HepG2 (cell line): ENCODE measurements at regions not wholly inside any gene's neighbourhood (a gene's known extent, or its start where the extent isn't known, plus 50 kb on each side); places are given as distances from the start of the nearest gene placed in this dataset.

ENCODE experiments used
- ATAC-seq: fragments of 200-7000 bp; cut with Tn5 transposase; 3 replicates; pipeline ENCODE4 v1.9.1; 2020; ENCODE audit warnings: mild to moderate bottlenecking, moderate library complexity
- BruUV-seq: library from RNA; stranded (reverse); fragments of 400-500 nt; replicated peaks from 2 replicates; lab custom pipeline; 2021; lab: Mats Ljungman, UMichigan
- CTCF ChIA-PET: fragments of 300-600 bp; formaldehyde crosslinking; extraction: SDS; loops from one replicate; lab custom pipeline; 2021; ENCODE audit warnings: low total read pairs, inconsistent platforms, low intra/inter-chr PET ratio; lab: Yijun Ruan, JAX
- POLR2A ChIA-PET: fragments of 350-600 bp; sonication (Branson Sonifier 250); formaldehyde crosslinking; loops from one replicate; lab custom pipeline; 2020; ENCODE audit warnings: antibody characterized with exemption, inconsistent platforms; lab: Yijun Ruan, JAX
- DNase-seq: peaks from one replicate; pipeline ENCODE4 v3.0.0-alpha.2; 2015; ENCODE audit warnings: low spot score
- FAIRE-seq: peaks from 3 replicates; lab custom pipeline; 2011; peaks lifted over from hg19 to GRCh38; lab: Jason Lieb, UNC
- H2AFZ ChIP-seq: one replicate; pipeline ENCODE4 v1.6.1; 2011; ENCODE audit warnings: low read length, inconsistent platforms
- H3K27ac ChIP-seq: fragments of 300-600 bp; 3 replicates; pipeline ENCODE4 v1.8.0; 2011; ENCODE audit warnings: mixed run types, mild to moderate bottlenecking, mixed read lengths, low read length, inconsistent platforms; ENCODE audit not compliant: insufficient read depth; ENCODE audit errors: extremely low read length
- H3K27me3 ChIP-seq, 2 experiments: fragments of 200-600 bp in 1 of 2; 2 replicates in 1 of 2; 3 replicates in 1 of 2; pipeline versions ENCODE4 v1.6.0 to v1.8.0; 2011; ENCODE audit warnings: low read length in 2 of 2, mild to moderate bottlenecking in 2 of 2, moderate library complexity in 2 of 2, inconsistent platforms in 1 of 2; ENCODE audit not compliant: insufficient read depth in 2 of 2, control insufficient read depth in 1 of 2
- H3K36me3 ChIP-seq, 2 experiments: fragments of 200-600 bp in 1 of 2; replicated peaks in 1 of 2; 2 replicates in 1 of 2; 3 replicates in 1 of 2; pipeline versions ENCODE4 v1.5.1 to v1.8.0; 2011; ENCODE audit warnings: low read length in 2 of 2, inconsistent platforms in 1 of 2; ENCODE audit not compliant: insufficient read depth in 2 of 2, control insufficient read depth in 1 of 2
- H3K4me1 ChIP-seq: 2 replicates; pipeline ENCODE4 v1.5.1; 2012; ENCODE audit warnings: low read length, inconsistent platforms; ENCODE audit not compliant: insufficient read depth
- H3K4me2 ChIP-seq: 2 replicates; pipeline ENCODE4 v1.6.0; 2011; ENCODE audit warnings: low read depth, low read length, inconsistent platforms
- H3K4me3 ChIP-seq, 3 experiments: fragments of 200-600 bp in 1 of 3; sonication (generic), shearing (Covaris generic) in 1 of 3; replicated peaks in 1 of 3; 2 replicates each; pipeline ENCODE4 v1.5.1; 2011 to 2016; ENCODE audit warnings: low read length in 3 of 3, inconsistent platforms in 2 of 3, low read depth in 2 of 3, mild to moderate bottlenecking in 2 of 3, control low read depth in 1 of 3, mixed read lengths in 1 of 3; ENCODE audit not compliant: insufficient read depth in 1 of 3
- H3K79me2 ChIP-seq: one replicate; pipeline ENCODE4 v1.6.1; 2011; ENCODE audit warnings: low read length, inconsistent platforms; ENCODE audit not compliant: insufficient read depth
- H3K9ac ChIP-seq: 2 replicates; pipeline ENCODE4 v1.6.0; 2011; ENCODE audit warnings: mild to moderate bottlenecking, low read depth, low read length, inconsistent platforms; ENCODE audit not compliant: insufficient read depth
- H3K9me3 ChIP-seq: 2 replicates; pipeline ENCODE4 v1.5.1; 2012; ENCODE audit warnings: mild to moderate bottlenecking, low read length
- H4K20me1 ChIP-seq: 2 replicates; pipeline ENCODE4 v1.6.0; 2011; ENCODE audit warnings: inconsistent platforms, mild to moderate bottlenecking, low read length, moderate library complexity; ENCODE audit not compliant: insufficient read depth
- EEA1 ChIP-seq: sonication (generic); formaldehyde crosslinking; IDR thresholded peaks from 2 replicates; pipeline ENCODE4 v1.5.1; 2020; ENCODE audit warnings: mild to moderate bottlenecking, missing genetic modification reagents, borderline replicate concordance
- GTF2F1 ChIP-seq: fragments of 150-350 bp; IDR thresholded peaks from 2 replicates; pipeline ENCODE4 v1.6.1; 2014; ENCODE audit warnings: low read length
- MTA3 ChIP-seq: sonication (generic); formaldehyde crosslinking; IDR thresholded peaks from 2 replicates; pipeline ENCODE4 v1.4.0; 2020; ENCODE audit warnings: missing genetic modification reagents
- MXD1 ChIP-seq: sonication (generic); formaldehyde crosslinking; IDR thresholded peaks from 2 replicates; pipeline ENCODE4 v1.4.0; 2020; ENCODE audit warnings: mild to moderate bottlenecking, missing genetic modification reagents
- ZNF18 ChIP-seq: sonication (generic); formaldehyde crosslinking; IDR thresholded peaks from 2 replicates; pipeline ENCODE4 v1.8.0; 2022; ENCODE audit warnings: mild to moderate bottlenecking, missing genetic modification reagents; ENCODE audit not compliant: insufficient replicate concordance
- ZNF33A ChIP-seq: sonication (generic); formaldehyde crosslinking; IDR thresholded peaks from 2 replicates; pipeline ENCODE4 v1.5.1; 2020; ENCODE audit warnings: missing genetic modification reagents, mild to moderate bottlenecking, moderate library complexity, borderline replicate concordance
- ZNF598 ChIP-seq: sonication (generic); formaldehyde crosslinking; IDR thresholded peaks from 2 replicates; pipeline ENCODE4 v1.5.1; 2020; ENCODE audit warnings: mild to moderate bottlenecking, missing genetic modification reagents, borderline replicate concordance
- WGBS: methylation state at CpG from one replicate; pipeline ENCODE4 v1.1.6; 2017; ENCODE audit warnings: low lambda C conversion rate; 5-methylcytosine and 5-hydroxymethylcytosine counted together
- in situ Hi-C: cut with HindIII; loops from 2 replicates; pipeline ENCODE4 v1.10.0; 2017; ENCODE audit warnings: low pct_unique_long_range_greater_than_20kb; ENCODE audit not compliant: extremely low pct_ligation_motif_present
- intact Hi-C: fragments of 100-400 bp; cut with micrococcal nuclease; formaldehyde crosslinking; loops from one replicate; pipeline ENCODE4 v1.10.0; 2022; ENCODE audit not compliant: unreplicated experiment
- TF ChIP-seq, protein P1 (sequence below): sonication (generic); formaldehyde crosslinking; IDR thresholded peaks from 2 replicates; pipeline ENCODE4 v1.4.0; 2020; ENCODE audit warnings: missing genetic modification reagents
- TF ChIP-seq, protein P2 (sequence below): sonication (generic); formaldehyde crosslinking; IDR thresholded peaks from 2 replicates; pipeline ENCODE4 v1.4.0; 2020; ENCODE audit warnings: mild to moderate bottlenecking, missing genetic modification reagents

GRCh38 chrX:968148-968965 is 244.1 kb downstream of the CRLF2 start (continued):
- TF ChIP-seq, protein P1, sequence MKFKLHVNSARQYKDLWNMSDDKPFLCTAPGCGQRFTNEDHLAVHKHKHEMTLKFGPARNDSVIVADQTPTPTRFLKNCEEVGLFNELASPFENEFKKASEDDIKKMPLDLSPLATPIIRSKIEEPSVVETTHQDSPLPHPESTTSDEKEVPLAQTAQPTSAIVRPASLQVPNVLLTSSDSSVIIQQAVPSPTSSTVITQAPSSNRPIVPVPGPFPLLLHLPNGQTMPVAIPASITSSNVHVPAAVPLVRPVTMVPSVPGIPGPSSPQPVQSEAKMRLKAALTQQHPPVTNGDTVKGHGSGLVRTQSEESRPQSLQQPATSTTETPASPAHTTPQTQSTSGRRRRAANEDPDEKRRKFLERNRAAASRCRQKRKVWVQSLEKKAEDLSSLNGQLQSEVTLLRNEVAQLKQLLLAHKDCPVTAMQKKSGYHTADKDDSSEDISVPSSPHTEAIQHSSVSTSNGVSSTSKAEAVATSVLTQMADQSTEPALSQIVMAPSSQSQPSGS (CRISPR knock-in tag): no peak
- TF ChIP-seq ZNF18: no peak
- no peak for TF ChIP-seq ZNF33A (CRISPR knock-in tag)
- TF ChIP-seq MTA3: no peak
- no peak for TF ChIP-seq MXD1 (CRISPR knock-in tag)
- TF ChIP-seq ZNF598 (CRISPR knock-in tag): no peak
- no peak for TF ChIP-seq GTF2F1
- TF ChIP-seq, all 625 proteins: peak for 0

- Histone ChIP-seq H3K4me2 (no peak overlapping the region), H3K9me3 (no peaks in the 10 kb centered on the region), H3K4me1 (no peaks in the 10 kb centered on the region), H3K4me3 (no peak overlapping the region), H3K9ac (no peak overlapping the region), H3K79me2 (no peaks in the 10 kb centered on the region), H3K36me3 (no peaks in the 10 kb centered on the region), H3K27ac (no peak overlapping the region), H2AFZ (no peak overlapping the region), H4K20me1 (no peaks in the 10 kb centered on the region), H3K27me3 (peaks cover 2 to 13% of the 10 kb centered on the region in 2 experiments; a peak in 2 of 5 replicates)
- DNase-seq: no peak
- intact Hi-C loops: no loop called here
- 24% methylated on average over 18 of the region's 19 CpGs for WGBS
- ChIA-PET POLR2A (no interaction called here), CTCF (no interaction called here)
- FAIRE-seq: no peak
- no TSS peak for BruUV-seq
- in situ Hi-C loops: no loop called here
- ATAC-seq: no peak
- TF ChIP-seq, protein P2, sequence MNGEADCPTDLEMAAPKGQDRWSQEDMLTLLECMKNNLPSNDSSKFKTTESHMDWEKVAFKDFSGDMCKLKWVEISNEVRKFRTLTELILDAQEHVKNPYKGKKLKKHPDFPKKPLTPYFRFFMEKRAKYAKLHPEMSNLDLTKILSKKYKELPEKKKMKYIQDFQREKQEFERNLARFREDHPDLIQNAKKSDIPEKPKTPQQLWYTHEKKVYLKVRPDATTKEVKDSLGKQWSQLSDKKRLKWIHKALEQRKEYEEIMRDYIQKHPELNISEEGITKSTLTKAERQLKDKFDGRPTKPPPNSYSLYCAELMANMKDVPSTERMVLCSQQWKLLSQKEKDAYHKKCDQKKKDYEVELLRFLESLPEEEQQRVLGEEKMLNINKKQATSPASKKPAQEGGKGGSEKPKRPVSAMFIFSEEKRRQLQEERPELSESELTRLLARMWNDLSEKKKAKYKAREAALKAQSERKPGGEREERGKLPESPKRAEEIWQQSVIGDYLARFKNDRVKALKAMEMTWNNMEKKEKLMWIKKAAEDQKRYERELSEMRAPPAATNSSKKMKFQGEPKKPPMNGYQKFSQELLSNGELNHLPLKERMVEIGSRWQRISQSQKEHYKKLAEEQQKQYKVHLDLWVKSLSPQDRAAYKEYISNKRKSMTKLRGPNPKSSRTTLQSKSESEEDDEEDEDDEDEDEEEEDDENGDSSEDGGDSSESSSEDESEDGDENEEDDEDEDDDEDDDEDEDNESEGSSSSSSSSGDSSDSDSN (CRISPR knock-in tag): no peak
- no peak for TF ChIP-seq EEA1 (CRISPR knock-in tag)
Measured at GRCh38 chrX:966396-967070, 245.9 kb downstream of the CRLF2 start.
